Nephron (organoid): ENCODE measurements at regions not wholly inside any gene's neighbourhood (a gene's known extent, or its start where the extent isn't known, plus 50 kb on each side); places are given as distances from the start of the nearest gene placed in this dataset.
"Not testable (repeated sequence)": the region's sequence is repeated elsewhere in the genome, so short reads cannot be mapped to it uniquely, and the experiment has no call there.

Source experiments
- H3K27ac Mint-ChIP-seq, 3 experiments: 2 replicates each; pipeline ENCODE4 v1.8.0; 2020; ENCODE audit warnings: mixed read lengths in 3 of 3, mild to moderate bottlenecking in 2 of 3, moderate library complexity in 1 of 3
- H3K27me3 Mint-ChIP-seq: 2 replicates; pipeline ENCODE4 v1.8.0; 2021; ENCODE audit warnings: low read depth, mild to moderate bottlenecking, moderate library complexity, mixed read lengths
- H3K36me3 Mint-ChIP-seq: 2 replicates; pipeline ENCODE4 v1.8.0; 2020; ENCODE audit warnings: low read depth, mixed read lengths
- H3K4me1 Mint-ChIP-seq: 2 replicates; pipeline ENCODE4 v1.8.0; 2020; ENCODE audit warnings: mixed read lengths
- H3K4me3 Mint-ChIP-seq, 3 experiments: 2 replicates each; pipeline ENCODE4 v1.8.0; 2020; ENCODE audit warnings: mild to moderate bottlenecking in 3 of 3, mixed read lengths in 3 of 3, moderate library complexity in 2 of 3
- H3K9me3 Mint-ChIP-seq: 2 replicates; pipeline ENCODE4 v1.8.0; 2020; ENCODE audit warnings: mixed read lengths
- TF ChIP-seq, protein P1 (sequence below), 3 experiments: fragments of 200-600 bp; sonication (generic); IDR thresholded peaks; one replicate each; pipeline ENCODE4 v1.5.0; 2021; ENCODE audit warnings: antibody characterized with exemption in 3 of 3; ENCODE audit not compliant: unreplicated experiment in 3 of 3

DNA sequence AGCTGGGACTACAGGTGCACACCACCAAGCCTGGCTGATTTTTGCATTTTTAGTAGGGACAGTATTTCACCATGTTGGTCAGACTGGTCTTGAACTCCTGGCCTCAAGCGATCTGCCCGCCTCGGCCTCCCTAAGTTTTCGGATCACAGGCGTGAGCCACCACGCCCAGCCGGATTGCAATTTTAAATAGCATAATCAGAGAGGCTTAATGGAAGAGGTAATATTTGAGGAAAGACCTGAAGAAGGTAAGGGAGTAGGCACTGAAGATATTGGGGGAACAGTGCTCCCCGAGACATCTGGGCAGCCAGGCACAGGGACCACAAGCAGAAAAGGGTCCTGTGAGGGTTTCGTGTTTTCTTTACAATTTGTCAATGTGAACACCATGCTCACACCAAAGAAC lies 61.4 kb upstream of the USP6NL start:
- no peak overlapping the region for H3K4me3 Mint-ChIP-seq
- no peaks in the 10 kb centered on the region for H3K36me3 Mint-ChIP-seq
- TF ChIP-seq, protein P1, sequence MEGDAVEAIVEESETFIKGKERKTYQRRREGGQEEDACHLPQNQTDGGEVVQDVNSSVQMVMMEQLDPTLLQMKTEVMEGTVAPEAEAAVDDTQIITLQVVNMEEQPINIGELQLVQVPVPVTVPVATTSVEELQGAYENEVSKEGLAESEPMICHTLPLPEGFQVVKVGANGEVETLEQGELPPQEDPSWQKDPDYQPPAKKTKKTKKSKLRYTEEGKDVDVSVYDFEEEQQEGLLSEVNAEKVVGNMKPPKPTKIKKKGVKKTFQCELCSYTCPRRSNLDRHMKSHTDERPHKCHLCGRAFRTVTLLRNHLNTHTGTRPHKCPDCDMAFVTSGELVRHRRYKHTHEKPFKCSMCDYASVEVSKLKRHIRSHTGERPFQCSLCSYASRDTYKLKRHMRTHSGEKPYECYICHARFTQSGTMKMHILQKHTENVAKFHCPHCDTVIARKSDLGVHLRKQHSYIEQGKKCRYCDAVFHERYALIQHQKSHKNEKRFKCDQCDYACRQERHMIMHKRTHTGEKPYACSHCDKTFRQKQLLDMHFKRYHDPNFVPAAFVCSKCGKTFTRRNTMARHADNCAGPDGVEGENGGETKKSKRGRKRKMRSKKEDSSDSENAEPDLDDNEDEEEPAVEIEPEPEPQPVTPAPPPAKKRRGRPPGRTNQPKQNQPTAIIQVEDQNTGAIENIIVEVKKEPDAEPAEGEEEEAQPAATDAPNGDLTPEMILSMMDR (IDR thresholded peaks at IDR 0.05; ENCODE audit: unreplicated experiment in 3 of 3) = no peak
- peaks cover 19% of the 10 kb centered on the region for H3K4me1 Mint-ChIP-seq
- H3K27me3 Mint-ChIP-seq = no peaks in the 10 kb centered on the region
- no peaks in the 10 kb centered on the region for H3K9me3 Mint-ChIP-seq
- H3K27ac Mint-ChIP-seq = peak overlapping the region in 1 of 3 experiments; percentile 50

DNA sequence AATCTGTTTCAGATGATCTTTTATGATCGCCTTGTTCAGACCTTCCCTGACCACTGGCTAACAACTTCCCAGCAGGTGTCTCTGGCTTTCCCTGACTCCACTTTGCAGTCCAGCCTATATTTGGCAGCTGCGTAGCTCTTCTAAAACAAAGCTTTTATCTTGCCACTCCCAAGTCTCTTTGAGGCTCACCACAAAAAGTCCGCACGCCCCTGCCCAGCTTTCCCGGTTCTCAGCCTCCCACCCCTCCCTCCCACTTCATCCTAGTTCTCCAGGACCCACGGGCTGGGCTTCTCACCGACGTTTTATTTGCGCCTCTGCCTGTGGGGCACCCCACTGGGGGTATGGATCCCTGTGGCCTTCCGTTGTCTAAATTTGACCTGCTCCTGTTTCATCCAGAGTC lies 58.9 kb upstream of the USP6NL start:
- Mint-ChIP-seq H3K4me1 (peaks cover 19% of the 10 kb centered on the region), H3K4me3 (no peak overlapping the region), H3K36me3 (peaks cover 3% of the 10 kb centered on the region), H3K27me3 (no peaks in the 10 kb centered on the region), H3K9me3 (peaks cover 4% of the 10 kb centered on the region), H3K27ac (no peak overlapping the region)
- TF ChIP-seq, protein P1 (IDR thresholded peaks at IDR 0.05; ENCODE audit: unreplicated experiment in 3 of 3) = no peak

DNA sequence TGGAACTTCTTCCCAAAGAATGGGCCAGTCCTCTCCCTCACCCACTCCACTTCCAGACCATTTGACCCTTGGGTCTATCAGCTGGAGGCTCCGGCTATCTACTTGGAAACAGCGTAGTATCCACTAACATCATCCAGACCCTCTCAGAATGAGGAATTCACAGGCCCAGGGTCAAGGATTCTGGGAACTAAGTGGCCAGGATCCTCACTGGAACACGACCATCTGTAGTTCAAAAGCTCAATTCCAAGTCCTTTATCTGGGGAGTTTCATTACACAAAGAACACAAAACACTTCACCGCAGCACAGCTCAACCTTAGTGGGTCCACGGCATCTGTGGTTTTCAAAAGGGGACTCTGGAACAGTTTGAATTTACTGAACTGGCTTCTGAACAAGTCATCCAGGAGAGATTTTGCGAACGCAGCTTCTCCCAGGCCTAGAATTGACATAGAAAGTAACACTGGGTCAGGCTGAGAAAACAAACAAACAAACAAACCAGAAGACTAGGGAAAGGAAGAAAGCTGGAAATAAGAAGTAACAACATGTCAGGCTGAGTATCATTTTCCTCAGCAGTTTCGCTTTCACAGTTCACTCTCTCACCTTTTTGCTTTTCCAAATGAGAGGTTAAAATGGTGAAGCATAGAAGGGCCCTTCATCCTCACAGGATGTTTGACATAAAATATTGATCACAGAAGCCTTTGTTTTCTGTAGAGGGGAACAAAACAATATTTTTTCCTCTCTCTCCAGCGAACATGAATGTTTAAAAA lies 57.6 kb upstream of the USP6NL start:
- H3K27ac Mint-ChIP-seq = no peak overlapping the region
- H3K9me3 Mint-ChIP-seq = peaks cover 8% of the 10 kb centered on the region
- TF ChIP-seq, protein P1 (IDR thresholded peaks at IDR 0.05; ENCODE audit: unreplicated experiment in 3 of 3) = no peak
- peaks cover 3% of the 10 kb centered on the region for H3K36me3 Mint-ChIP-seq
- H3K4me3 Mint-ChIP-seq = no peak overlapping the region
- H3K27me3 Mint-ChIP-seq = no peaks in the 10 kb centered on the region
- peaks cover 17% of the 10 kb centered on the region for H3K4me1 Mint-ChIP-seq

DNA sequence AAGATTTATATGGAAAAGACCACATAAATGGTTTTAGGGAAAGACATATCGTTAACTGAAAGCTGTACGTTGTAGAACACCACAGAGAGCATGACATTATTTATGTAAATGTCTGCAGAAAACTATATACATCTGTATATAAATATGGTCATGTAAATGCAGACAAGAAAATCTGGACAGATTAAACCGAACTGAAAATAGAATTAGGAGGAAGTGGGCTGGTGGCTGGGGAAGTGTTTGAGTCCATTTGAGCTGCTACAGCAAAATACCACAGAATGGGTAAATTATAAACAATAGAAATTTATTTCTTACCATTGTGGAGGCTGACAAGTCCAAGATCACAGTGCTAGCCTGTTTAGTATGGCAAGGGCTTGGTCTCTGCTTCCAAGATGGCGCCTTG lies 56.3 kb upstream of the USP6NL start:
- H3K9me3 Mint-ChIP-seq = peaks cover 11% of the 10 kb centered on the region
- H3K4me1 Mint-ChIP-seq = peaks cover 7% of the 10 kb centered on the region
- no peaks in the 10 kb centered on the region for H3K27me3 Mint-ChIP-seq
- TF ChIP-seq, protein P1 (IDR thresholded peaks at IDR 0.05; ENCODE audit: unreplicated experiment in 3 of 3) = no peak
- H3K27ac Mint-ChIP-seq = no peak overlapping the region
- H3K4me3 Mint-ChIP-seq = no peak overlapping the region
- H3K36me3 Mint-ChIP-seq = peaks cover 3% of the 10 kb centered on the region

DNA sequence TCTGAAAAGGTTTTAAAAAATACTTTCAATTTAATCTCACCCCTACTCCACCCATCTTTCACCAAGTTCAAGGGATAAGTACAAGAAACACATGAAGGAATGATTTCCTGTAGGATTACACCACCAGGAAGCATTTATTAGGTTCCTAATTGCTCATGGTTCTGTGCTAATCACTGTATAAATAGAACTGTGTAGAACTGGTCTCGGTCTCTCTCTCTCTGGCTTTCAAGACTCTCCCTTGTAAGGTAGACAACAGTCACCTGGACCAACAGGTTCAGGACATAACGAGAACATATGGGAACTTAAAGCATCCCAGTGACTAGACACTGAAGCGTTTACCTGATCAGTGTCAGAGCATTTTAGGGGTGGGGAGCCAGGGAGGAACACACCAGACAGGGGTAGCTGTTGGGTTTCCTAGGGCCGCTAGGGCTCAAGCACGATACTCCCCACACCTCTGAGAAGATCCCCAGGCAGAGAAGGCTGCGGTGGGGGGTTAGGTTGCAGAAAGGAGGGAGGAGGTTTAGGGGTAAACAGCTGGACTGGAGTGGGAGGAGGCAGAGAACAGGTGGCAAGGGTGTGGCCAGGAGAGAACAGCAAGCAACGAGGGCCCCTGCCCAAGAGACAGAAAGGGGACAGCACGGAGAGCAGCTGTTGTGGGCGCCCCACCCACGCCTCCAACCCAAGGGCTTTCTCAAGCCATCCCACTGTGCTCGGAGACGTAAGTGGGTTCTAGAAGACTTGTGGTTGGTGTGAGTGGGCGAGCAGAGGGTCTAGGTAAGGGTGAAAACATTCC lies 52.5 kb upstream of the USP6NL start:
- Mint-ChIP-seq H3K27me3 (peaks cover 3% of the 10 kb centered on the region), H3K4me1 (peaks cover 5% of the 10 kb centered on the region), H3K9me3 (peaks cover 11% of the 10 kb centered on the region), H3K36me3 (peaks cover 3% of the 10 kb centered on the region), H3K27ac (no peak overlapping the region), H3K4me3 (no peak overlapping the region)
- TF ChIP-seq, protein P1 (IDR thresholded peaks at IDR 0.05; ENCODE audit: unreplicated experiment in 3 of 3) = no peak

DNA sequence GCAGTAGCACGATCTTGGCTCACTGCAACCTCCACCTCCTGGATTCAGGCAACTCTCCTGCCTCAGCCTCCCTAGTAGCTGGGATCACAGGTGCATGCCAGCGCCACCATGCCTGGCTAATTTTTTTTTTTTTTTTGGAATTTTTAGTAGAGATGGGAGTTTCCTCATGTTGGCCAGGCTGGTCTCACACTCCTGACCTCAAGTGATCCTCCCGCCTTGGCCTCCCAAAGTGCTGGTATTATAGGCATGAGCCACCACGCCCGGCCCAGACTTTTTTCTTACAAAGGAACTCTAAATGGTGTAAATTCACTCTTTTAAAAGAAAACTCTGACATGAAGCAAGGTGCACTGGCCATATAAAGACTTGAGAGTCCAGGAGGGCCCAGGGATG lies 51.7 kb upstream of the USP6NL start:
- H3K27me3 Mint-ChIP-seq, H3K4me3 Mint-ChIP-seq, H3K36me3 Mint-ChIP-seq, H3K4me1 Mint-ChIP-seq, H3K27ac Mint-ChIP-seq: not testable (repeated sequence)
- peaks cover 11% of the 10 kb centered on the region for H3K9me3 Mint-ChIP-seq
